HepG2 (cell line): ENCODE measurements at regions not wholly inside any gene's neighbourhood (a gene's known extent, or its start where the extent isn't known, plus 50 kb on each side); places are given as distances from the start of the nearest gene placed in this dataset.

Experiments
- ATAC-seq: fragments of 200-7000 bp; cut with Tn5 transposase; 3 replicates; pipeline ENCODE4 v1.9.1; 2020; ENCODE audit warnings: mild to moderate bottlenecking, moderate library complexity
- BruUV-seq: library from RNA; stranded (reverse); fragments of 400-500 nt; replicated peaks from 2 replicates; lab custom pipeline; 2021; lab: Mats Ljungman, UMichigan
- CTCF ChIA-PET: fragments of 300-600 bp; formaldehyde crosslinking; extraction: SDS; loops from one replicate; lab custom pipeline; 2021; ENCODE audit warnings: low total read pairs, inconsistent platforms, low intra/inter-chr PET ratio; lab: Yijun Ruan, JAX
- POLR2A ChIA-PET: fragments of 350-600 bp; sonication (Branson Sonifier 250); formaldehyde crosslinking; loops from one replicate; lab custom pipeline; 2020; ENCODE audit warnings: antibody characterized with exemption, inconsistent platforms; lab: Yijun Ruan, JAX
- DNase-seq: peaks from one replicate; pipeline ENCODE4 v3.0.0-alpha.2; 2015; ENCODE audit warnings: low spot score
- FAIRE-seq: peaks from 3 replicates; lab custom pipeline; 2011; peaks lifted over from hg19 to GRCh38; lab: Jason Lieb, UNC
- H2AFZ ChIP-seq: one replicate; pipeline ENCODE4 v1.6.1; 2011; ENCODE audit warnings: low read length, inconsistent platforms
- H3K27ac ChIP-seq: fragments of 300-600 bp; 3 replicates; pipeline ENCODE4 v1.8.0; 2011; ENCODE audit warnings: mixed run types, mild to moderate bottlenecking, mixed read lengths, low read length, inconsistent platforms; ENCODE audit not compliant: insufficient read depth; ENCODE audit errors: extremely low read length
- H3K27me3 ChIP-seq, 2 experiments: fragments of 200-600 bp in 1 of 2; 2 replicates in 1 of 2; 3 replicates in 1 of 2; pipeline versions ENCODE4 v1.6.0 to v1.8.0; 2011; ENCODE audit warnings: low read length in 2 of 2, mild to moderate bottlenecking in 2 of 2, moderate library complexity in 2 of 2, inconsistent platforms in 1 of 2; ENCODE audit not compliant: insufficient read depth in 2 of 2, control insufficient read depth in 1 of 2
- H3K36me3 ChIP-seq, 2 experiments: fragments of 200-600 bp in 1 of 2; replicated peaks in 1 of 2; 2 replicates in 1 of 2; 3 replicates in 1 of 2; pipeline versions ENCODE4 v1.5.1 to v1.8.0; 2011; ENCODE audit warnings: low read length in 2 of 2, inconsistent platforms in 1 of 2; ENCODE audit not compliant: insufficient read depth in 2 of 2, control insufficient read depth in 1 of 2
- H3K4me1 ChIP-seq: 2 replicates; pipeline ENCODE4 v1.5.1; 2012; ENCODE audit warnings: low read length, inconsistent platforms; ENCODE audit not compliant: insufficient read depth
- H3K4me2 ChIP-seq: 2 replicates; pipeline ENCODE4 v1.6.0; 2011; ENCODE audit warnings: low read depth, low read length, inconsistent platforms
- H3K4me3 ChIP-seq, 3 experiments: fragments of 200-600 bp in 1 of 3; sonication (generic), shearing (Covaris generic) in 1 of 3; replicated peaks in 1 of 3; 2 replicates each; pipeline ENCODE4 v1.5.1; 2011 to 2016; ENCODE audit warnings: low read length in 3 of 3, inconsistent platforms in 2 of 3, low read depth in 2 of 3, mild to moderate bottlenecking in 2 of 3, control low read depth in 1 of 3, mixed read lengths in 1 of 3; ENCODE audit not compliant: insufficient read depth in 1 of 3
- H3K79me2 ChIP-seq: one replicate; pipeline ENCODE4 v1.6.1; 2011; ENCODE audit warnings: low read length, inconsistent platforms; ENCODE audit not compliant: insufficient read depth
- H3K9ac ChIP-seq: 2 replicates; pipeline ENCODE4 v1.6.0; 2011; ENCODE audit warnings: mild to moderate bottlenecking, low read depth, low read length, inconsistent platforms; ENCODE audit not compliant: insufficient read depth
- H3K9me3 ChIP-seq: 2 replicates; pipeline ENCODE4 v1.5.1; 2012; ENCODE audit warnings: mild to moderate bottlenecking, low read length
- H4K20me1 ChIP-seq: 2 replicates; pipeline ENCODE4 v1.6.0; 2011; ENCODE audit warnings: inconsistent platforms, mild to moderate bottlenecking, low read length, moderate library complexity; ENCODE audit not compliant: insufficient read depth
- MLX ChIP-seq: IDR thresholded peaks from 2 replicates; pipeline ENCODE4 v1.6.1; 2016
- SAFB2 ChIP-seq: sonication (generic); formaldehyde crosslinking; IDR thresholded peaks from 2 replicates; pipeline ENCODE4 v1.5.1; 2020; ENCODE audit warnings: missing genetic modification reagents, low read depth, mild to moderate bottlenecking, borderline replicate concordance
- TBX2 ChIP-seq: sonication (generic); formaldehyde crosslinking; IDR thresholded peaks from 2 replicates; pipeline ENCODE4 v1.5.0; 2020; ENCODE audit warnings: missing genetic modification reagents, mild to moderate bottlenecking, borderline replicate concordance
- ZBTB20 ChIP-seq: sonication (generic); formaldehyde crosslinking; IDR thresholded peaks from 2 replicates; pipeline ENCODE4 v1.8.1; 2023; ENCODE audit warnings: missing genetic modification reagents, low read depth, mild to moderate bottlenecking, borderline replicate concordance
- ZNF138 ChIP-seq: sonication (generic); formaldehyde crosslinking; IDR thresholded peaks from 2 replicates; pipeline ENCODE4 v1.5.0; 2020; ENCODE audit warnings: mild to moderate bottlenecking, low read depth, missing genetic modification reagents
- ZNF276 ChIP-seq: sonication (generic); formaldehyde crosslinking; IDR thresholded peaks from 2 replicates; pipeline ENCODE4 v1.4.0; 2020; ENCODE audit warnings: mild to moderate bottlenecking, low read depth, missing genetic modification reagents
- ZNF704 ChIP-seq: sonication (generic); formaldehyde crosslinking; IDR thresholded peaks from 2 replicates; pipeline ENCODE4 v1.8.1; 2023; ENCODE audit warnings: mild to moderate bottlenecking, inconsistent platforms, moderate library complexity, missing genetic modification reagents, borderline replicate concordance
- ZNF772 ChIP-seq: sonication (generic); formaldehyde crosslinking; IDR thresholded peaks from 2 replicates; pipeline ENCODE4 v1.5.0; 2020; ENCODE audit warnings: mild to moderate bottlenecking, missing genetic modification reagents
- ZSCAN20 ChIP-seq: sonication (generic); formaldehyde crosslinking; IDR thresholded peaks from 2 replicates; pipeline ENCODE4 v1.4.0; 2020; ENCODE audit warnings: missing genetic modification reagents, mild to moderate bottlenecking, borderline replicate concordance
- in situ Hi-C: cut with HindIII; loops from 2 replicates; pipeline ENCODE4 v1.10.0; 2017; ENCODE audit warnings: low pct_unique_long_range_greater_than_20kb; ENCODE audit not compliant: extremely low pct_ligation_motif_present
- intact Hi-C: fragments of 100-400 bp; cut with micrococcal nuclease; formaldehyde crosslinking; loops from one replicate; pipeline ENCODE4 v1.10.0; 2022; ENCODE audit not compliant: unreplicated experiment
- TF ChIP-seq, protein P1 (sequence below): sonication (generic); formaldehyde crosslinking; IDR thresholded peaks from 2 replicates; pipeline ENCODE4 v1.8.1; 2023; ENCODE audit warnings: mild to moderate bottlenecking, missing genetic modification reagents, borderline replicate concordance
- TF ChIP-seq, protein P2 (sequence below): sonication (generic); formaldehyde crosslinking; IDR thresholded peaks from 2 replicates; pipeline ENCODE4 v1.8.0; 2022; ENCODE audit warnings: missing genetic modification reagents, mild to moderate bottlenecking, borderline replicate concordance

DNA sequence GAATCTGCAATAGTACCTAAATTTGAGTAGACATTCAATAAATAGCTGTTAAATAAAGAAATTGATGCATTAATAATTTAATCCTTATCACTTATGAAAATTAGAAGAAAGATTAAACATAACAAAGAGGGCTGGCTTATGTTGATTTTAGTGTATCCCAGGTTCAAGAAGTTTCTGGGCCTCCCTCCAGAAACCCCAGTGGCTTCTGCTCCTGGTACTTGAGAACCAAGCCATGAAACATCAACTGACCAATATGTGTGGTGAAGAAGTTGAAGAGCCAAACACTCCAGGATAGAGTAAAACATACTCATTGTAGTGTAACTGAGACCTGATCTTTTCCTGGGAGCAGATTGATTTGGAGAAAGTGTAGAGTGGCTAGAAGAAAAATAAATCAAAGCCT lies 1465.7 kb upstream of the PIK3C3 start (continued):
- TF ChIP-seq ZNF704 (CRISPR knock-in tag) (no peak), SAFB2 (CRISPR knock-in tag) (no peak), MLX (CRISPR knock-in tag) (no peak), ZNF276 (CRISPR knock-in tag) (no peak), ZBTB20 (CRISPR knock-in tag) (no peak), TBX2 (CRISPR knock-in tag) (no peak), ZSCAN20 (CRISPR knock-in tag) (no peak), ZNF138 (CRISPR knock-in tag) (no peak)
- TF ChIP-seq, protein P1, sequence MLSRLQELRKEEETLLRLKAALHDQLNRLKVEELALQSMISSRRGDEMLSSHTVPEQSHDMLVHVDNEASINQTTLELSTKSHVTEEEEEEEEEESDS, result no peak

DNA sequence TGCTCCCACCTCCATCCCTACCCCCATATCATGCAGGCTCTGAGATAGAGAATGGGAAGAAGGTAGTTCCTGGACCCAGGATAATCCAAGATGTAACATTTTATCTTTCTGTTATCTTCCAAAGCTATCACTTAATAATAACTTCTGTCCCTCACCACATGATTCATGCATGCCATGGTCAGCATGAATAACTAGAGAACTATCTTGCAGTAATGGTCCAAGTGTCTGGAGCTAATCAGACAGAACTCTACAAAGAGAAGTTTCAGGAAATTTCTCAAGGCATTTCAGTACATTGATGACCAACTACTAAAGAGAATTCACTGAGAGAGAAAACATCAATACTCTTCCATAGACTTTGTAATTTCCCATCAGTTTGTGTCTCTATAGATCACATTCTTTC lies 1469.7 kb upstream of the PIK3C3 start:
- Histone ChIP-seq H3K4me3 (no peak overlapping the region), H2AFZ (no peak overlapping the region), H3K27me3 (no peaks in the 10 kb centered on the region), H3K9ac (no peak overlapping the region), H3K4me2 (no peak overlapping the region), H3K27ac (no peak overlapping the region), H3K79me2 (no peaks in the 10 kb centered on the region), H4K20me1 (no peaks in the 10 kb centered on the region), H3K4me1 (no peaks in the 10 kb centered on the region), H3K36me3 (no peaks in the 10 kb centered on the region), H3K9me3 (no peaks in the 10 kb centered on the region)
- ChIA-PET CTCF (no interaction called here), POLR2A (no interaction called here)
- FAIRE-seq (no peak), ATAC-seq (no peak), DNase-seq (no peak)
- no peak for TF ChIP-seq ZNF772
- TF ChIP-seq, protein P2, sequence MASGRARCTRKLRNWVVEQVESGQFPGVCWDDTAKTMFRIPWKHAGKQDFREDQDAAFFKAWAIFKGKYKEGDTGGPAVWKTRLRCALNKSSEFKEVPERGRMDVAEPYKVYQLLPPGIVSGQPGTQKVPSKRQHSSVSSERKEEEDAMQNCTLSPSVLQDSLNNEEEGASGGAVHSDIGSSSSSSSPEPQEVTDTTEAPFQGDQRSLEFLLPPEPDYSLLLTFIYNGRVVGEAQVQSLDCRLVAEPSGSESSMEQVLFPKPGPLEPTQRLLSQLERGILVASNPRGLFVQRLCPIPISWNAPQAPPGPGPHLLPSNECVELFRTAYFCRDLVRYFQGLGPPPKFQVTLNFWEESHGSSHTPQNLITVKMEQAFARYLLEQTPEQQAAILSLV (CRISPR knock-in tag), result no peak
- BruUV-seq, result no TSS peak
- intact Hi-C loops, result no loop called here
- in situ Hi-C loops, result no loop called here
